WI38 (cell line): ENCODE measurements at regions not wholly inside any gene's neighbourhood (a gene's known extent, or its start where the extent isn't known, plus 50 kb on each side); places are given as distances from the start of the nearest gene placed in this dataset.

Source experiments
- H3K4me3 ChIP-seq: 2 replicates; pipeline ENCODE4 v1.5.1; 2011; ENCODE audit warnings: low read depth, mild to moderate bottlenecking, control low read depth, low read length
- CTCF ChIP-seq: IDR thresholded peaks from 2 replicates; pipeline ENCODE4 v1.5.1; 2012; ENCODE audit warnings: low read depth, mild to moderate bottlenecking, control low read depth, low read length

GRCh38 chrX:45868425-45868824, 667.7 kb upstream of the DIPK2B start:
- no peak for TF ChIP-seq CTCF

GRCh38 chrX:45862801-45863200, 662.1 kb upstream of the DIPK2B start:
- TF ChIP-seq CTCF: no peak
- no peak overlapping the region for H3K4me3 ChIP-seq

More at GRCh38 chrX:45868425-45868824, 667.7 kb upstream of the DIPK2B start:
- no peak overlapping the region for H3K4me3 ChIP-seq

GRCh38 chrX:45860450-45860849, 659.8 kb upstream of the DIPK2B start:
- no peak overlapping the region for H3K4me3 ChIP-seq
- TF ChIP-seq CTCF: no peak

GRCh38 chrX:45859407-45859806, 658.7 kb upstream of the DIPK2B start:
- no peak overlapping the region for H3K4me3 ChIP-seq
- TF ChIP-seq CTCF: no peak

GRCh38 chrX:45852884-45853283, 652.2 kb upstream of the DIPK2B start:
- no peak overlapping the region for H3K4me3 ChIP-seq
- TF ChIP-seq CTCF: no peak

- no peak for TF ChIP-seq CTCF
Observed at GRCh38 chrX:45851434-45851991, 650.8 kb upstream of the DIPK2B start.

GRCh38 chrX:45850775-45851433, 650.2 kb upstream of the DIPK2B start:
- H3K4me3 ChIP-seq: peak overlapping the region; percentile 73
- TF ChIP-seq CTCF: no peak

More at GRCh38 chrX:45851434-45851991, 650.8 kb upstream of the DIPK2B start:
- peak overlapping the region; percentile 73 for H3K4me3 ChIP-seq
